ENCODE measurements at regions not wholly inside any gene's neighbourhood (a gene's known extent, or its start where the extent isn't known, plus 50 kb on each side); places are given as distances from the start of the nearest gene placed in this dataset.

DNA sequence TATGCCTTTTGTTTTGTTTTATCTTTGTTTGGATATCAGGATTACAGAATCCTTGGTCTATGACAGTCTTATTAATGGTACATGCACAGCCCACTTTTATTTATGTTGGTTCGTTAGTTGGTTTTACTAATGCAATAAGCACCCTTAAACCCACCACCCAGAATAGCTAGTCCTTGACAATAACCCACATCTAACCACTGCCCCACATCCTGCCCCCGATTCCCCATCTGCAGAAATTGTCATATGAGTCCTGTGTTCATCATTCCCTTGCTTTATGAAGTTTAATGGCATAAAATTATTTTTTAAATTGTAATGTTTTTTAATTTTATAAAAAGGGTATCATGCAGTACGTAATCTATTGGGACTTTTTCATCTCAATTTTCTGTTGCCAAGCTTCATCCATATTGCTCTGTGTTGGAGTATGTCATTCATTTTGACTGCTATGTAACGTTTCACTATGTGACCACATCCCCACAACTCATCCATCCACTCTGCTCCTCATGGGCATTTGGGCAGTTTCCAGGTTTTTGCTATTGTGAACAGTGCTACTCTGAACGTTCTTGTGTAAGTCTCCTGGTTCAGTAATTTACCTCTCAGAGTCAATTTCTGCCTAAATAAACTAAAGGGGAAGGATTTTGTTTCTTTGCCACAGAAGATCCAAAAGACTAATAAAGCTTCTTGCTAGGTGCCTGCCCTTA, 150.4 kb downstream of the MRPL14 start:
- no peaks in the 10 kb centered on the region for H3K27me3 ChIP-seq (ENCODE audit: insufficient read depth, low read length)
- peak overlapping the region; percentile 23 for H3K4me2 ChIP-seq (ENCODE audit: insufficient read depth, low read length)
- no peak for TF ChIP-seq CTCF (IDR thresholded peaks at IDR 0.05; ENCODE audit: extremely low read depth, low read depth, low read length)
- peak overlapping the region; percentile 23 for H2AFZ ChIP-seq (ENCODE audit: low read length)
- peaks cover 42% of the 10 kb centered on the region for H3K4me1 ChIP-seq (ENCODE audit: insufficient read depth, low read length)
- peaks cover 3% of the 10 kb centered on the region for H3K9me3 ChIP-seq (ENCODE audit: low read depth, low read length)
- no peaks in the 10 kb centered on the region for H3K79me2 ChIP-seq (ENCODE audit: insufficient read depth, low read length)
- H3K4me3 ChIP-seq (ENCODE audit: insufficient read depth, low read length): no peak overlapping the region
- H4K20me1 ChIP-seq (ENCODE audit: insufficient read depth, low read length): no peaks in the 10 kb centered on the region
- H3K27ac ChIP-seq (ENCODE audit: low read depth, low read length): peak overlapping the region; percentile 25
- H3K36me3 ChIP-seq (ENCODE audit: insufficient read depth, low read length): no peaks in the 10 kb centered on the region
- no peak for DNase-seq (ENCODE audit: insufficient read length, low spot score, missing footprints)

DNA sequence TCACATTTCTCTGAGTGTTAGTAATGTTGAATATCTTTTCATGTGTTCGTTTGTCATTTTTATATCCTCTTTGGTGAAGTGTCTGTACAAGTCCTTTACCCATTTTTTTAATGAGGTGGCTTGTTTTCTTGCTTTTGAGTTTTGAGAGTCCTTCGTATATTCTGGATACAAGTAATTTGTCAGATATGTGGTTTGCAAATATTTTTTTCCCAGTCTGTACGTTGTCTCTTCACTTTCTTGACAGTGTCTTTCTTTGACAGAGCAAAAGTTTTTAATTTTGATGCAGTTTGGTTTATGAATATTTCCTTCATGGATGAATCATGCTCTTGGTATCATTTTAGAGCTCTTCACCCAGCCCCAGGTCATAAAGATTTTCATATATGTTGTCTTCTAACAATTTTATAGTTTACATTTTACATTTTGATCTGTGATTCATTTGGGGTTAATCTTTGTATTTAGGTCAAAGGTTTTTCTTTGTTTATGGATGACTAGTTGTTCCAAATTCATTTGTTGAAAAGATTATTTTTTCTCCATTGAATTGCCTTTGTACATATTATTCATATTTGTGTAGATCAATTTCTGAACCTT, 152.5 kb downstream of the MRPL14 start:
- Histone ChIP-seq H3K79me2 (ENCODE audit: insufficient read depth, low read length) (no peaks in the 10 kb centered on the region), H2AFZ (ENCODE audit: low read length) (no peak overlapping the region), H3K27ac (ENCODE audit: low read depth, low read length) (no peak overlapping the region), H3K4me2 (ENCODE audit: insufficient read depth, low read length) (no peak overlapping the region), H3K9me3 (ENCODE audit: low read depth, low read length) (peaks cover 3% of the 10 kb centered on the region), H4K20me1 (ENCODE audit: insufficient read depth, low read length) (no peaks in the 10 kb centered on the region), H3K27me3 (ENCODE audit: insufficient read depth, low read length) (no peaks in the 10 kb centered on the region), H3K36me3 (ENCODE audit: insufficient read depth, low read length) (no peaks in the 10 kb centered on the region), H3K4me3 (ENCODE audit: insufficient read depth, low read length) (no peak overlapping the region), H3K4me1 (ENCODE audit: insufficient read depth, low read length) (peaks cover 42% of the 10 kb centered on the region)
- no peak for TF ChIP-seq CTCF (IDR thresholded peaks at IDR 0.05; ENCODE audit: extremely low read depth, low read depth, low read length)
- no peak for DNase-seq (ENCODE audit: insufficient read length, low spot score, missing footprints)

DNA sequence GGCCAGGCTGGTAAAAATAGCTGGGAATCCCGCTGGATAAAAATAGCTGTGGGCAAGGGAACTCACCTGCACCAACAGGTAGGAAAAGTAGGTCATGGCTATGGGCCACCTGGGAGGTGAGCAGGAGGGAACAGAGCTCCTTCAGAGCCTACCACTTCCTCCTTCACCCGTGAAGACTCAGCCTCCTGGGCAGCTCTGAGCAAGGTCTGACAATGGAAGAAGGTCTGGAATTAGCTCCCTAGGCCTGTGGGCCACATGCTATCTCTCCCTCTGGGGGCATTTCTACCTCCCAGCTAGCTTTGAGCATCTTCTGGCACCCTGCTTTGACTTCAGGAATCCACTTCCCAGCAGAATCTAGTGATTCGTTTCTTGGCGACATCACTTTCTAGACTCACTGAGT, 153.9 kb downstream of the MRPL14 start:
- no peaks in the 10 kb centered on the region for H3K36me3 ChIP-seq (ENCODE audit: insufficient read depth, low read length)
- H3K4me1 ChIP-seq (ENCODE audit: insufficient read depth, low read length): peaks cover 39% of the 10 kb centered on the region
- no peak for TF ChIP-seq CTCF (IDR thresholded peaks at IDR 0.05; ENCODE audit: extremely low read depth, low read depth, low read length)
- H3K27ac ChIP-seq (ENCODE audit: low read depth, low read length): peak overlapping the region; percentile 81
- no peaks in the 10 kb centered on the region for H4K20me1 ChIP-seq (ENCODE audit: insufficient read depth, low read length)
- no peak overlapping the region for H3K4me3 ChIP-seq (ENCODE audit: insufficient read depth, low read length)
- no peak overlapping the region for H2AFZ ChIP-seq (ENCODE audit: low read length)
- peaks cover 3% of the 10 kb centered on the region for H3K9me3 ChIP-seq (ENCODE audit: low read depth, low read length)
- H3K27me3 ChIP-seq (ENCODE audit: insufficient read depth, low read length): no peaks in the 10 kb centered on the region
- H3K4me2 ChIP-seq (ENCODE audit: insufficient read depth, low read length): peak overlapping the region; percentile 63
- DNase-seq (ENCODE audit: insufficient read length, low spot score, missing footprints): no peak
- no peaks in the 10 kb centered on the region for H3K79me2 ChIP-seq (ENCODE audit: insufficient read depth, low read length)

- peak overlapping the region; percentile 81 for H3K27ac ChIP-seq (ENCODE audit: low read depth, low read length)
- H3K27me3 ChIP-seq (ENCODE audit: insufficient read depth, low read length): no peaks in the 10 kb centered on the region
- TF ChIP-seq CTCF (IDR thresholded peaks at IDR 0.05; ENCODE audit: extremely low read depth, low read depth, low read length): no peak
- H4K20me1 ChIP-seq (ENCODE audit: insufficient read depth, low read length): no peaks in the 10 kb centered on the region
- no peaks in the 10 kb centered on the region for H3K79me2 ChIP-seq (ENCODE audit: insufficient read depth, low read length)
- H2AFZ ChIP-seq (ENCODE audit: low read length): peak overlapping the region; percentile 86
- H3K9me3 ChIP-seq (ENCODE audit: low read depth, low read length): peaks cover 3% of the 10 kb centered on the region
- H3K4me2 ChIP-seq (ENCODE audit: insufficient read depth, low read length): peak overlapping the region; percentile 63
- H3K4me3 ChIP-seq (ENCODE audit: insufficient read depth, low read length): no peak overlapping the region
- H3K36me3 ChIP-seq (ENCODE audit: insufficient read depth, low read length): no peaks in the 10 kb centered on the region
- no peak for DNase-seq (ENCODE audit: insufficient read length, low spot score, missing footprints)
- peaks cover 36% of the 10 kb centered on the region for H3K4me1 ChIP-seq (ENCODE audit: insufficient read depth, low read length)
These were observed 154.3 kb downstream of the MRPL14 start for GRCh38 chr6:43972913-43973300.

Measured in osteoblast (primary cell).